ENCODE measurements at regions not wholly inside any gene's neighbourhood (a gene's known extent, or its start where the extent isn't known, plus 50 kb on each side); places are given as distances from the start of the nearest gene placed in this dataset.

DNA sequence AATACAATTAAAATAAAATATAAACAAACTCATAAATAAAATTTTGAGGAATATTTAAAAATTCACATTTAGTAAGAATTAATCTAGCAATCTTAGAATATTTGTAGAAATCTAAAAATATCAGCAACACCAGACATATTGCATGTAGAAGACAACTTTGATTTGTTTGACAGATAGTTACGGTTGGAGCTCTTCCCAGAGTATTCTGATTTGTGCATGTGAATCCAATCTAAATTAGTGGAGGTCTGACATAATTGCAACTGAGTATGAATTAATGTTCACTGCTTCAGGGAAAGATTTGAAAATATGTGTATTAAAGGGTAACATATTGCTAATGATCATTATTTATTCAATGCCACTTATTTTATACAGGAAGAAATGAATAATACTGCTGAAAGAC is 1546.2 kb downstream of the BRINP3 start:
- Histone ChIP-seq H3K9me2 (ENCODE audit: low read depth, low read length) (no peaks in the 10 kb centered on the region), H3K4me1 (ENCODE audit: insufficient read depth, low read length, severe bottlenecking) (no peaks in the 10 kb centered on the region), H3K79me2 (ENCODE audit: insufficient read depth, low read length) (no peaks in the 10 kb centered on the region), H2AFZ (ENCODE audit: low read length) (no peak overlapping the region), H3K27me3 (ENCODE audit: insufficient read depth, low read length) (no peaks in the 10 kb centered on the region), H3F3A (ENCODE audit: insufficient read depth, low read length) (no peaks in the 10 kb centered on the region), H3K4me2 (ENCODE audit: low read length) (no peak overlapping the region), H3K9me3 (ENCODE audit: low read length) (no peaks in the 10 kb centered on the region), H3K36me3 (ENCODE audit: insufficient read depth, low read length) (no peaks in the 10 kb centered on the region), H3K9ac (ENCODE audit: low read length) (no peak overlapping the region), H3K4me3 (ENCODE audit: low read depth, low read length, poor library complexity, severe bottlenecking) (no peak overlapping the region), H3K27ac (ENCODE audit: low read depth, low read length, poor library complexity, severe bottlenecking) (no peak overlapping the region), H4K20me1 (ENCODE audit: insufficient read depth, low read length) (no peaks in the 10 kb centered on the region)
- TF ChIP-seq EZH2 (IDR thresholded peaks at IDR 0.05; ENCODE audit: borderline replicate concordance, low read length) (no peak), CTCF (IDR thresholded peaks at IDR 0.05; ENCODE audit: low read length) (no peak)

GRCh38 chr1:188937965-188938551 is 1539.6 kb downstream of the BRINP3 start:
- no peaks in the 10 kb centered on the region for H3F3A ChIP-seq (ENCODE audit: insufficient read depth, low read length)
- no peaks in the 10 kb centered on the region for H3K27me3 ChIP-seq (ENCODE audit: insufficient read depth, low read length)
- no peak overlapping the region for H2AFZ ChIP-seq (ENCODE audit: low read length)
- TF ChIP-seq CTCF (IDR thresholded peaks at IDR 0.05; ENCODE audit: low read length) (no peak), EZH2 (IDR thresholded peaks at IDR 0.05; ENCODE audit: borderline replicate concordance, low read length) (no peak)
- no peak overlapping the region for H3K4me2 ChIP-seq (ENCODE audit: low read length)
- H3K27ac ChIP-seq (ENCODE audit: low read depth, low read length, poor library complexity, severe bottlenecking), result no peak overlapping the region
- no peaks in the 10 kb centered on the region for H3K4me1 ChIP-seq (ENCODE audit: insufficient read depth, low read length, severe bottlenecking)
- H3K9ac ChIP-seq (ENCODE audit: low read length), result no peak overlapping the region
- no peaks in the 10 kb centered on the region for H3K36me3 ChIP-seq (ENCODE audit: insufficient read depth, low read length)
- H4K20me1 ChIP-seq (ENCODE audit: insufficient read depth, low read length), result no peaks in the 10 kb centered on the region
- H3K4me3 ChIP-seq (ENCODE audit: low read depth, low read length, poor library complexity, severe bottlenecking), result no peak overlapping the region
- no peaks in the 10 kb centered on the region for H3K9me3 ChIP-seq (ENCODE audit: low read length)
- H3K9me2 ChIP-seq (ENCODE audit: low read depth, low read length), result no peaks in the 10 kb centered on the region
- H3K79me2 ChIP-seq (ENCODE audit: insufficient read depth, low read length), result no peaks in the 10 kb centered on the region

DNA sequence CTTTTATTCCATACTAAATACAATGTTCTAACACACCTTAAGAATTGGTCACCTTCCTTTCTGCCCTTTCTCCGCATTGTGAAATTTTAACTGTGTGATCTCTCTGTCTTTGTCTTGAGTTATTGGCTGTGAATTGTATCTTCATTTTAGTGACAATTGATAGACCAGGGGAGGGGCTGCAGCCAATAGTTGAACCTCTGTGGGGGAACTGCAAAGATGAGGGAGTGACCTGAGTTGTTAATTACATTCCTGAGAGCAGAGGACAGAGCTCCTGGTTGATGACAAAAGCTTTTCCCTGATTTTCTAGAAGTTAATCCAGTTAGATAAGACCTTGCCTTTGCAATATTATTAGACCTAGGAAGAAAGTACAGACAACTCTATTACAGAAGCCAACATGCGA is 1535.7 kb downstream of the BRINP3 start:
- Histone ChIP-seq H3K27ac (ENCODE audit: low read depth, low read length, poor library complexity, severe bottlenecking) (no peak overlapping the region), H3K4me2 (ENCODE audit: low read length) (no peak overlapping the region), H3F3A (ENCODE audit: insufficient read depth, low read length) (no peaks in the 10 kb centered on the region), H3K9me2 (ENCODE audit: low read depth, low read length) (no peaks in the 10 kb centered on the region), H3K9me3 (ENCODE audit: low read length) (no peaks in the 10 kb centered on the region), H2AFZ (ENCODE audit: low read length) (no peak overlapping the region), H3K9ac (ENCODE audit: low read length) (no peak overlapping the region), H3K4me3 (ENCODE audit: low read depth, low read length, poor library complexity, severe bottlenecking) (no peak overlapping the region), H3K79me2 (ENCODE audit: insufficient read depth, low read length) (no peaks in the 10 kb centered on the region), H4K20me1 (ENCODE audit: insufficient read depth, low read length) (no peaks in the 10 kb centered on the region), H3K4me1 (ENCODE audit: insufficient read depth, low read length, severe bottlenecking) (no peaks in the 10 kb centered on the region), H3K27me3 (ENCODE audit: insufficient read depth, low read length) (no peaks in the 10 kb centered on the region), H3K36me3 (ENCODE audit: insufficient read depth, low read length) (no peaks in the 10 kb centered on the region)
- TF ChIP-seq CTCF (IDR thresholded peaks at IDR 0.05; ENCODE audit: low read length) (no peak), EZH2 (IDR thresholded peaks at IDR 0.05; ENCODE audit: borderline replicate concordance, low read length) (no peak)
